Erythroblast (primary cell): ENCODE measurements at regions not wholly inside any gene's neighbourhood (a gene's known extent, or its start where the extent isn't known, plus 50 kb on each side); places are given as distances from the start of the nearest gene placed in this dataset.

ENCODE experiments used
- DNase-seq, 2 experiments: peaks; one replicate each; lab custom pipeline; 2025; lab: John Stamatoyannopoulos, UW
- GATA1 ChIP-seq: IDR thresholded peaks from 2 replicates; pipeline ENCODE4 v1.6.1; 2011; ENCODE audit warnings: low read depth, mild to moderate bottlenecking, control low read depth, low read length, moderate library complexity
- POLR2A ChIP-seq: IDR thresholded peaks from 2 replicates; pipeline ENCODE4 v1.6.1; 2011; ENCODE audit warnings: mild to moderate bottlenecking, low read length

GRCh38 chr9:14006386-14007187 is 307.4 kb downstream of the NFIB start:
- no peak for TF ChIP-seq GATA1
- no peak for TF ChIP-seq POLR2A
- no peak for DNase-seq

GRCh38 chr9:14004110-14004509 is 309.8 kb downstream of the NFIB start:
- no peak for DNase-seq
- no peak for TF ChIP-seq POLR2A
- TF ChIP-seq GATA1: no peak

GRCh38 chr9:13994240-13994639 is 319.7 kb downstream of the NFIB start:
- no peak for DNase-seq
- TF ChIP-seq POLR2A (no peak), GATA1 (no peak)

GRCh38 chr9:13993632-13994185 is 320.2 kb downstream of the NFIB start:
- DNase-seq: no peak
- TF ChIP-seq POLR2A (no peak), GATA1 (no peak)

- TF ChIP-seq GATA1: no peak
- TF ChIP-seq POLR2A: no peak
- no peak for DNase-seq
These were observed 321.5 kb downstream of the NFIB start for GRCh38 chr9:13992138-13993088.

- no peak for DNase-seq
- TF ChIP-seq POLR2A: no peak
- TF ChIP-seq GATA1: no peak
These were observed 322.5 kb downstream of the NFIB start for GRCh38 chr9:13991395-13991794.

GRCh38 chr9:13990994-13991393 is 322.9 kb downstream of the NFIB start:
- no peak for TF ChIP-seq GATA1
- no peak for TF ChIP-seq POLR2A
- no peak for DNase-seq

GRCh38 chr9:13990331-13990730 is 323.6 kb downstream of the NFIB start:
- TF ChIP-seq POLR2A (no peak), GATA1 (no peak)
- no peak for DNase-seq

- DNase-seq: no peak
- TF ChIP-seq GATA1 (no peak), POLR2A (no peak)
These were observed 325.0 kb downstream of the NFIB start for GRCh38 chr9:13988944-13989343.

- no peak for TF ChIP-seq POLR2A
- DNase-seq: no peak
These were observed 330.3 kb downstream of the NFIB start for GRCh38 chr9:13983607-13984006.

GRCh38 chr9:13979941-13980318 is 334.0 kb downstream of the NFIB start:
- TF ChIP-seq GATA1: no peak
- no peak for TF ChIP-seq POLR2A

GRCh38 chr9:13975611-13976290 is 338.2 kb downstream of the NFIB start:
- TF ChIP-seq POLR2A (no peak), GATA1 (no peak)
- DNase-seq: no peak

More at GRCh38 chr9:13979941-13980318, 334.0 kb downstream of the NFIB start:
- no peak for DNase-seq

- DNase-seq: no peak
- no peak for TF ChIP-seq GATA1
- TF ChIP-seq POLR2A: no peak
These were observed 339.1 kb downstream of the NFIB start for GRCh38 chr9:13974891-13975290.
